ENCODE measurements at regions not wholly inside any gene's neighbourhood (a gene's known extent, or its start where the extent isn't known, plus 50 kb on each side); places are given as distances from the start of the nearest gene placed in this dataset.

- no peak for DNase-seq (ENCODE audit: extremely low read depth, low read depth)
- TF ChIP-seq, protein P1, sequence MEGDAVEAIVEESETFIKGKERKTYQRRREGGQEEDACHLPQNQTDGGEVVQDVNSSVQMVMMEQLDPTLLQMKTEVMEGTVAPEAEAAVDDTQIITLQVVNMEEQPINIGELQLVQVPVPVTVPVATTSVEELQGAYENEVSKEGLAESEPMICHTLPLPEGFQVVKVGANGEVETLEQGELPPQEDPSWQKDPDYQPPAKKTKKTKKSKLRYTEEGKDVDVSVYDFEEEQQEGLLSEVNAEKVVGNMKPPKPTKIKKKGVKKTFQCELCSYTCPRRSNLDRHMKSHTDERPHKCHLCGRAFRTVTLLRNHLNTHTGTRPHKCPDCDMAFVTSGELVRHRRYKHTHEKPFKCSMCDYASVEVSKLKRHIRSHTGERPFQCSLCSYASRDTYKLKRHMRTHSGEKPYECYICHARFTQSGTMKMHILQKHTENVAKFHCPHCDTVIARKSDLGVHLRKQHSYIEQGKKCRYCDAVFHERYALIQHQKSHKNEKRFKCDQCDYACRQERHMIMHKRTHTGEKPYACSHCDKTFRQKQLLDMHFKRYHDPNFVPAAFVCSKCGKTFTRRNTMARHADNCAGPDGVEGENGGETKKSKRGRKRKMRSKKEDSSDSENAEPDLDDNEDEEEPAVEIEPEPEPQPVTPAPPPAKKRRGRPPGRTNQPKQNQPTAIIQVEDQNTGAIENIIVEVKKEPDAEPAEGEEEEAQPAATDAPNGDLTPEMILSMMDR (IDR thresholded peaks at IDR 0.05; ENCODE audit: low read depth, low read length) = no peak
Observed at GRCh38 chr13:40287428-40287827, 379.0 kb downstream of the FOXO1 start.

DNA sequence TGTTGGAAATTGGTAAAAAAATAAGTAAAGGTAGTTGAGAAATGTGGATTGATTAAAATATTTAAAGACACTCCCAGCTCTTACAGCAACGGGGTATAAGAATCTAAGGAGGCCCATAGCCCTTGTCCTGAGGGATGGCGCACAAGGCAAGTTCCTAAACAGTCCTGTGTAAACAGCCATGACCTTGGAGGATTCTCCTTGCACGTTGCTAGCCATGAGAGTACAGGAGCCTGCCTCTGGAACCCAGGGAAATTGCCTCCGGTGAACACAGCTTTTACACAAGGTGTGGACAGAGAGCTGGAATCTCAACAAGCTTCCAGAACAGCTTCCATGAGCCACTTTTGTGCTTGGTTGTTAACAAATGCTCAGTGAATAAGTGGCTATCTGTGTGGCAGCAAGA lies 378.2 kb downstream of the FOXO1 start:
- TF ChIP-seq, protein P1 (IDR thresholded peaks at IDR 0.05; ENCODE audit: low read depth, low read length) = no peak
- no peak for DNase-seq (ENCODE audit: extremely low read depth, low read depth)

DNA sequence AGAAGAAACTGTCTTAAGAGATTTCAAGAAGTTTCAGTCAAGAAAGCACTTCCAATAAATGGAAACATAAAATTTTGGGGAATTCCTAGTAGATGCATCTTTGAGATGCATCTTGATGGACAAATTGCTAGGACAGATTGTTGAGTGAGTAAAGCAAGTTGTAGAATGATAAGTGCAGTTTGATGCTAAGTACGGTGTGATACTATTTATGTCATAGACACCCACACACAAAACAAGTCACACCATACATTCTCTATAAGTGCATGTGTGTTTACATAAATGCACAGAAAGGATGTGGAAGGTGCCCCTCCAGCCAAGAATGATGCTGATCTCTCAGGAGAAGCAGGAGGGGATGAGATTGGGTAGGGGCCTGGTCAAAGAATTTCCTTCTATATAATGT lies 375.7 kb downstream of the FOXO1 start:
- TF ChIP-seq, protein P1 (IDR thresholded peaks at IDR 0.05; ENCODE audit: low read depth, low read length) = no peak
- no peak for DNase-seq (ENCODE audit: extremely low read depth, low read depth)

GRCh38 chr13:40292108-40292507 lies 374.3 kb downstream of the FOXO1 start:
- TF ChIP-seq, protein P1 (IDR thresholded peaks at IDR 0.05; ENCODE audit: low read depth, low read length) = no peak
- no peak for DNase-seq (ENCODE audit: extremely low read depth, low read depth)

DNA sequence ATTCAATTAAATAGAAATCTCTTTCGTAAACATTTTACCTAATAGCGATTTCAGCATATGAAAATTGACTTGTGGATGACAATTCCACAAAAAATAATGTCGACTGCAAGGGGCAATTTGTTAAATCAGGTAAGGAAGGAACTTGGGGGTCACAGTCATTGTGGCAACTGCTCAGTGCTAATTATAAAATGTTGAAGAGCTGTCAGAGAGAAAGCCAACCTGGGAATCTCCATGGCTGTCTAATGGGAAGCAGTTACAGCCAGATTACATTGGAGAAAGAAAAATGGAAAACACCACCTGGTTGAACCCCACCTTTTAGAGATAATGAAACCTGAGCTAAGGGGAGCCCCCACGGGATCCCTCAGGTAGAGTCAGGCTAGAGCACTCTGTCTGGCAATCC lies 373.9 kb downstream of the FOXO1 start:
- TF ChIP-seq, protein P1 (IDR thresholded peaks at IDR 0.05; ENCODE audit: low read depth, low read length) = no peak
- no peak for DNase-seq (ENCODE audit: extremely low read depth, low read depth)

DNA sequence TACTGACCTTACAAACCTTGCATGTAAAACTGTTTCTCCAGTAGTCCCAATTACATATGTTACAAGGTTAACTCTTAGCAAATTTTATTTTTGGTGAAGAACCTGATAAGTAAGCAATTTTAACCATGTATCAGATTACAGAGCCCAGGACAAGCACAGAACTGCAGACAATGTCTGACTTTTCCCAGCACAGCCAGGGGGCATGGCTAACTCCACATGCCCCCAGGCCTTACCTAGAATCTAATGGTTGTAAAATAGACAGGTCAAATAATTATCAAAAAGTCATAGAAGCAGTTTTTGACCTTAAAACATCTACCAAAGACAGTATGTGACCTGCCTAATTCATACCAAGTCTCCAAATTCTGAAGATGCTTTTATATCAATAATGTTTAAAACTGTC lies 364.1 kb downstream of the FOXO1 start:
- TF ChIP-seq, protein P1 (IDR thresholded peaks at IDR 0.05; ENCODE audit: low read depth, low read length) = no peak
- no peak for DNase-seq (ENCODE audit: extremely low read depth, low read depth)

DNA sequence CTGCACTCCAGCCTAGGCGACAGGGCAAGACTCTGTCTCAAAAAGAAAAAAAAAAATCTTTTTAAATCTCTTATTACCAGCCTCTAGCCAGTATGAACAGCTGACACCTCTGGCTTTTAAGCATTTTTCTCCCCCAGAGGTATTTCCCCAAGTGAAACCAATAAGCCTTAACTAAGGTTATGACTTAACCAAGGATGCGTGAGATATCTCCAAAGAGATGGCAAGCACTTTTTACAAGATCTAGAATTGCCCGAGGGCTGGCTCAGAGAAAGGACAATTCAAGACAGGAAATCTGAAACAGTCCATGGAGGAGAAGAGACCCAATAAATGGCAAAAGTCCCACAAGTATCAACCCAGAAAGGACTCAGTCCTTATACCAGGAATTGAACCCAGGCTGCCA lies 362.1 kb downstream of the FOXO1 start:
- TF ChIP-seq, protein P1 (IDR thresholded peaks at IDR 0.05; ENCODE audit: low read depth, low read length) = no peak
- no peak for DNase-seq (ENCODE audit: extremely low read depth, low read depth)
